NCI-H1930 (cell line): ENCODE measurements at regions not wholly inside any gene's neighbourhood (a gene's known extent, or its start where the extent isn't known, plus 50 kb on each side); places are given as distances from the start of the nearest gene placed in this dataset.
"Not testable (repeated sequence)": the region's sequence is repeated elsewhere in the genome, so short reads cannot be mapped to it uniquely, and the experiment has no call there.

Experiments used
- DNase-seq, 2 experiments: peaks; one replicate each; lab custom pipeline; 2025; lab: John Stamatoyannopoulos, UW

- DNase-seq = no peak
Observed at GRCh38 chr12:126436041-126436440, 1370.8 kb downstream of the AACS start.

GRCh38 chr12:126437934-126438333 is 1372.7 kb downstream of the AACS start:
- no peak for DNase-seq

- no peak for DNase-seq
Observed at GRCh38 chr12:126443977-126444376, 1378.7 kb downstream of the AACS start.

DNA sequence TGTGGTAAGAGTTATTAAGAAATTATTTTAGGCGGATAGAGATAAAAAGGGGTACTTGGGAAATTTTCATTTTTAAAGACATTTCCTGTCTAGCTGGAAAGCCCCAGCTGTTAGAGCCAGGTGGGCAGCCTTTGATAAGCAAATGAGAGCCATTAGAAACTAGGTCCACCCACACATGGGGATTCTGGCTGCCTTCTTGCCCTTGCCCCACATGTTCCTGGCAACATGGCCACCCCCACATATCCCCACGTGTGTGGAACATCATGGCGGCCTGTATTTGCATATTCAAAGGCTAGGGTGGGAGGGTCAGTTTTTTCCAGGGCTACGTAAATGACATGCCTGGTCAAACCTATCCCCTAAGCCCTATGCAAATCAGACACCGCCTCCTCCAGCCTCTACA is 1382.1 kb downstream of the AACS start:
- DNase-seq = no peak

DNA sequence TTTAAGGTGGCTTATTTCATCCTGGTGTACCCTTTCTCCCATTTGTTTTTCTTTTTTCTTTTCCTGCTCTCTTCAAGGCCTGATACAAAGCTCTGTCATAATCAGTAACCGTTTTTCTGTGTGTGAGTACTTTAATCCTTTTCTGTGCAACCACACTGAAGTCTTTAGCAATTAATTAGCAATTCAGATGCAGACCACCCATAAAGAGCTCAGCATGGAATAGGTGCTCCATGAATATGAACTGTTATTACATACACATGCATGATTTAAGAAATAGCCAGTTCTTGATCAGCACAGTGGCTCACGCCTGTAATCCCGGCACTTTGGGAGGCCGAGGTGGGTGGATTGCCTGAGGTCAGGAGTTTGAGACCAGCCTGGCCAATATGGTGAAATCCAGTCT is 1386.6 kb downstream of the AACS start:
- no peak for DNase-seq

DNA sequence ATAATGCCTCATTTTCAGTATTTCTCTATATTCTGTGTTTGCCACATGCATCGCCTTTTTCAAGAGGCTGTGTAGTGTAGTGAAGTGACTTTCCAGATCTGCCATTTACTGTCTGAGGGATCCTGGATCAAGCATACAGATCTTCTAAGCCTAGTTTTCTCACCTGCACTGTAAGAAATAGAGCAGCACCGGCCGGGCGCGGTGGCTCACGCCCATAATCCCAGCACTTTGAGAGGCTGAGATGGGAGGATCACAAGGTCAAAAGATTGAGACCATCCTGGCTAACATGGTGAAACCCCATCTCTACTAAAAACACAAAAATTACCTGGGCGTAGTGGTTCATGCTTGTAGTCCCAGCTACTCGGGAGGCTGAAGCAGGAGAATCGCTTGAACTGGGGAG is 1387.5 kb downstream of the AACS start:
- not testable (repeated sequence) for DNase-seq

GRCh38 chr12:126454581-126454980 is 1389.3 kb downstream of the AACS start:
- no peak for DNase-seq

DNA sequence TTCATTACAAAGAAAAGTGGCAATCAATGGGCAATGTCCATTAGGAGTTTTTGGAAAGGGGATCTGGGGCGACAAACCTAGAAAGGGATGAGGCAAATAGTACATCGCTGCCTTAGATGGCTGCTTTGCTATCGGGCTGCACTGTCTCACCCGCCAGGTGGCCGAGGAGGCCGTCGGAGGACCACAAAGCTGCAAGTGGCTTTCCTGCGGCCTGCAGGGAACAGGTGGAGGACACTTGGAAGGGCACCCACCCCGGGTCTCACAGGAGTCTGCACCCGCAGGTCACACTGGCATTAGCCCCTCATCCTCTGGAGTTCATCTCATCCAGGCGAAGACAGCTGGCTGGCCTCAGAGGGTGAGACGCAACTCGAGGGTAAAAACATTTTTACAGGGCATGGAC is 1392.5 kb downstream of the AACS start:
- no peak for DNase-seq

DNA sequence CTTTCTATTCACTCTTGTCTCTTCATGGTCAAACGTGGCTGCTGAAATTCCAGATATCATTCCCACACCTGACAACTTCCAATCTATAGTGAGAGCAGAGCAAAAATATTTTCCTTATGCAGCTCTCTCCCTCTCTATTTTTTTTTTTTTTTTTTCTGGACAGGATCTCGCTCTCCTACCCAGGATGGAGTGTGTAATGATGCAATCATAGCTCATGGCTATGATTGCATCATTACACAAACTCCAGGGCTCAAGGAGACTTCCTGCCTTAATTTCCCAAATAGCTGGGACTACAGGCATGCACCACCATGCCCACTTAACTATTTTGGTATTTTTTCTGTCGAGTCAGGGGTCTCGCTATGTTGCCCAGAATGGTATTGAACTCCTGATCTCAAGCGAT is 1398.9 kb downstream of the AACS start:
- DNase-seq = no peak

DNA sequence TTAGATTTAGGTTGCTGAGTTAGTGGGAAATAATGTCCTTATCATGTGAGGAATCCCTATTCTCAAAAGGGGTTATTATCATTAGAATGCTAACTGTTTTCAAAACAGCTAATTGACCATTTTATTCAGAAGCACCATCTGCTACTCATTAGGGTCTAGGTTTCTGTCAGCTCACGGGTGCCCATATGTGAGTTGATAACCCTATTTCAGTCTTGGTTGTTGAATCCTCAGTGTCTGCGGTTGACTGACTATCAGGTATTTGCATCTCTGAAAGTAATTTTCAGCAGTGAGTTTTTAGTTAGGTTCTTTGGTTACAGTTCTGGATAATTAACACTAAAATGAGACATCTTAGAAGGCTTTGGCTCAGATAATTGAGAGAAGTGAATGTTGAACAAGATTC is 1404.0 kb downstream of the AACS start:
- no peak for DNase-seq

DNA sequence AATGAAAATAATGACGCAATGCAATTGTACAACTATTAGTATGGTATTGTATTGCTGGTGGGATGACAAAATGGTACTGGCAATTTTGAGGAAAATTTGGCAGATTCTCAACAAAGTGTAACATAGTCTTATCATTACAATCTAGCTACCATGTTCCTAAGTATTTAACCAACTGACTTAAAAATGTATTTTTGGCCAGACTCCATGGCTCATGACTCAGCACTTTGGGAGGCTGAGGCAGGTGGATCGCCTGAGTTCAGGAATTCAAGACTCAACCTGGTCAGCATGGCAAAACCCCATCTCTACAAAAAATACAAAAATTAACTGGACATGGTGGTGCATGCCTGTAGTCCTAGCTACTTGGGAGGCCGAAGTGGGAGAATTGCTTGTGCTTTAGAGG is 1409.5 kb downstream of the AACS start:
- no peak for DNase-seq

- DNase-seq = no peak
Observed at GRCh38 chr12:126480451-126480850, 1415.2 kb downstream of the AACS start.

DNA sequence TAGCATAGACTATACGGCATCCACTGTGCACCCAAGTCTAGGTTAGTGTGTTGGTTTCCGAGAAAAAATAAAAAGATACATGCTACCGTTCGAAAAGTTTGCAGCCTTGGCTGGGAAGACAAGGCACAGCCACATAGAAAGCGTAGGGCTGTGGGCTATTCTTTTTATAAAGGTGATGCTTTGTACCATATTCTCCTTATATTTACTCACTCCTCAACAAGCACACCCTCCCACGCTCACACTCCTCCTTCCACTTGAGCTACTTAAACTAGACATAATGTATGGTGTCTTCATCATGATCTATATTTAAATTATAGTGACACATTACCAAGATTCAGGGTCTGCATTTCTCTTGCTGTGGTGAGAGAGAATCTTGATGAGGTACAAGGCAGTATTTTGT is 1416.5 kb downstream of the AACS start:
- no peak for DNase-seq

GRCh38 chr12:126482238-126482889 is 1417.1 kb downstream of the AACS start:
- DNase-seq = no peak

DNA sequence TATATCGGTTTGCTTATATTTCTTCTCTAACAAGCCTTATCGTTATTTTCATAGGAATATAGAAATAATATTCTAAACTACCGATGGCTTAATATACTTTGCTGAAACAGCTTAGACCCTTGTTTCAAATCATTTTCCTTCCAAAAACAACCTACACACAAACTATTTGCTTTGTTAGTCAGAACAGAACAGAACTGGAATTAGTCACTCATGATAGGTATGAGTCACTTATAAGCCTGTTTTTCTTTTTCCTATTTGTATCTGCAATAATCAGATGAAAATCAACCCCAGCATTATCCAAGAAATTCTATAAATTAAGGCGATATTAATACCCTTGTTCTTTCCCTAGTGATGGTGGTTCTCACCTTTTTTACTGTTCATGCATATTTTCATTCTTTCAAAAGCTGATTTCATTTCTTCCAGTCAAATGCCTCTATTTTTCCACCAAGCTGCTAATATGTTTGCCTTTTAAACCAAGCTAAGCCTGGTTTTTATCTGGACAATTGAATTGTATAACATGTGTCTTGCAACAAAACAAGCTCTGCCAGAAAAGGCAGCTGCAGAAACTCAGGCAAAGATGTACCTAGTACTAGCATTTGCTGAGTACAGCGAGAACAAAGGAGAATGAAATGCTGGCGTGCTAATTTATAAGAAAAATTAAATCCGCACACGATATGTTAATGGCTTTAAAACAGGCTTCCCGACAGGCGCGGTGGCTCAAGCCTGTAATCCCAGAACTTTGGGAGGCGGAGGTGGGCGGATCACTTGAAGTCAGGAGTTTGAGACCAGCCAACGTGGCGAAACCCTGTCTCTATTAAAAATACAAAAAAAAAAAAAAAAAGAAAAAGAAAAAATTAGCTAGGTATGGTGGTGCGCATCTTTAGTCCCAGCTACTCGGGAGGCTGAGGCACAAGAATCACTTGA is 1418.2 kb downstream of the AACS start:
- DNase-seq = no peak

GRCh38 chr12:126487431-126487980 is 1422.3 kb downstream of the AACS start:
- DNase-seq = no peak

- no peak for DNase-seq
Observed at GRCh38 chr12:126488806-126489205, 1423.6 kb downstream of the AACS start.

GRCh38 chr12:126492181-126492580 is 1426.9 kb downstream of the AACS start:
- no peak for DNase-seq

GRCh38 chr12:126493366-126494108 is 1428.3 kb downstream of the AACS start:
- DNase-seq = no peak

DNA sequence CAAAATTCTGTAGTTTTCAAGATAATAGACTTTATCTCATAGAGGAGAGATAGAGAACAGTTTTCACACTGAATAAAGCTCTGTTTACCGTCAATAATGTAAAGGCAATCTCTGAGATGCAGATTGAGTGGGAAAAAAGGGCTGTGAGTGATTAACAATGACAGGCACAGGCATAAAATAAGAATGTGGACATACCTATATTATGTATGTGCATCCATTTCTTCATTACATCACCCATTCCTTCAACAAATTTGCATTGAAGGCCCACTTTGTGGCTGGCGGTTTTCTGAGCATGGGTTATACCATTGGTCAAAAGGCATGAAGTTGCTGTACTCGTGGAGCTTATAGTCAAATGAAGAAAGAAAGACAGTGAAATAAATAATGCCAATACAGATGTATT is 1431.0 kb downstream of the AACS start:
- no peak for DNase-seq

DNA sequence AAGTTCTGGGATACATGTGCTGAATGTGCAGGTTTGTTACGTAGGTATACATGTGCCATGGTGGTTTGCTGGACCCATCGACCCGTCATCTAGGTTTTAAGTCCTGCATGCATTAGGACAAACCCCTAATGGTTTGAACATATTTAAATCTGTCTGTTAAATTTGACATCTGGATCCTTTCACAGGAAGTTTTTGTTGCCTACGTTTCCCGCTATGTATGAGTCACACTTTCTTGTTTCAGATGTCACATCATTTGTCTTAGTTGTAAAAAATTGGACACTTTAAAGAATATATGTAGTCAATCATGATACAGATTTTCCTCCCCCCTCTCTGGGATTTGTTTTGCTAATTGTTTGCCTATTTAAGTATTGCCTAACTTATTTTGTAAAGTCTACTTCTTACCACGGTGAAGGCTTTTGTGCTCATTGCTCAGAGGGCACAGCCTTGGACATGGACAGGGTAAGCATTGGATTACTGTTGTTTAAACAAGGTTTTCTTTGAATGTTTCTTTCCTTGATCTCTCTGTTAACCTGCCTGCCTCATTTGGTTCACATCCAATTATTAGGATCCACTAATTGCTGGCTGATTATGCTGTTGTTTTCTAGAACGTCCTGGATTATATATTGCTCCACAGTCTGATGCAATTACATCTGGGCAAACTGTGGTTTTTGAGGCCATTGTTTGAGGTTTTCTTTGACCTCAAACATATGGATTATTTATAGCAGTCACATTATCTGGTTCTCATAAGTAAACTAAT is 1441.4 kb downstream of the AACS start:
- DNase-seq = no peak

DNA sequence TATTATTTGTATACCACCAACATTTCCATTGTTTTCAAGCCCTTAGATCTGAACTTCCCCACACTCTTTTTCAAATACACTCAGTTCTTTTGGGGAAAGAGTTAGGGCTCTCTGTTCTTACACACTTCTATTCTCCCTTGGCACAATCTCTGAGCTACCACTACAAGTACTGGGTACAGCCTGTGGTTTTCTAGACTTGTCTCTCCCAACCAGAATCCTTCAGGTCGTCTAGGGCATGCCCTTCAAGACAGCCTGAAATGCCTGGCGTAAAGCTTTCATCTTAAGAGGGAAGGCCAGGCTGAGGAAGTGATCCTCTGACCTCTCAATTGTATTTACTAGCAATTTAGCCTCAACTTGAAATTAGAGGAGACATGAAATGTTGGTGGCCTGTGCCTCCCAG is 1442.0 kb downstream of the AACS start:
- no peak for DNase-seq
